ENCODE measurements at regions not wholly inside any gene's neighbourhood (a gene's known extent, or its start where the extent isn't known, plus 50 kb on each side); places are given as distances from the start of the nearest gene placed in this dataset.

- Histone ChIP-seq H2BK120ac (ENCODE audit: low read depth, low read length) (no peak overlapping the region), H3K18ac (ENCODE audit: low read length) (no peak overlapping the region), H3K9me3 (replicated peaks in 1 of 2; ENCODE audit: control insufficient read depth in 2 of 2, insufficient read depth in 1 of 2, low read depth in 1 of 2, low read length in 2 of 2) (no peaks in the 10 kb centered on the region), H3K27ac (replicated peaks; ENCODE audit: low read length) (no peak overlapping the region), H2BK15ac (ENCODE audit: low read length) (no peak overlapping the region), H2AFZ (ENCODE audit: low read length) (no peak overlapping the region), H3K9ac (ENCODE audit: low read depth, low read length, poor library complexity) (no peak overlapping the region), H4K91ac (ENCODE audit: low read depth, low read length, poor library complexity) (no peak overlapping the region), H3K27me3 (ENCODE audit: control insufficient read depth in 3 of 3, insufficient read depth in 3 of 3, low read depth in 1 of 3, low read length in 3 of 3) (no peaks in the 10 kb centered on the region), H2AK5ac (ENCODE audit: low read depth, low read length) (no peak overlapping the region), H3K4me2 (ENCODE audit: insufficient read depth, low read length, poor library complexity, severe bottlenecking) (no peak overlapping the region), H3K36me3 (replicated peaks in 1 of 2; ENCODE audit: control insufficient read depth in 2 of 2, insufficient read depth in 2 of 2, low read length in 2 of 2) (no peaks in the 10 kb centered on the region), H3K4ac (ENCODE audit: low read length) (no peak overlapping the region), H3K79me1 (ENCODE audit: low read depth, low read length) (no peaks in the 10 kb centered on the region), H4K8ac (ENCODE audit: low read depth, low read length) (no peak overlapping the region), H2BK12ac (ENCODE audit: low read length) (no peak overlapping the region), H3K23ac (ENCODE audit: low read depth, low read length, poor library complexity) (no peak overlapping the region), H2BK5ac (ENCODE audit: low read length) (no peak overlapping the region), H3K14ac (ENCODE audit: low read length) (no peak overlapping the region), H3K4me1 (ENCODE audit: control insufficient read depth in 2 of 2, insufficient read depth in 1 of 2, low read depth in 1 of 2, low read length in 2 of 2) (peaks cover 0 to 3% of the 10 kb centered on the region in 2 donors), H3K4me3 (ENCODE audit: low read length in 2 of 2) (no peak overlapping the region)
- no CpG with 5 or more reads among the region's 3 CpGs for WGBS, 2 donors (ENCODE audit: extremely low coverage in 2 of 2, insufficient read length in 2 of 2, insufficient replicate concordance in 1 of 2)
- no peak for DNase-seq (ENCODE audit: low spot score)
Measured at GRCh38 chr7:84568781-84569180, 374.2 kb upstream of the SEMA3A start.

- H3K14ac ChIP-seq (ENCODE audit: low read length): no peak overlapping the region
- WGBS, 2 donors (ENCODE audit: extremely low coverage in 2 of 2, insufficient read length in 2 of 2, insufficient replicate concordance in 1 of 2): no CpG with 5 or more reads among the region's 2 CpGs
Measured at GRCh38 chr7:84565345-84566074, 370.9 kb upstream of the SEMA3A start.

GRCh38 chr7:84553711-84554110, 359.1 kb upstream of the SEMA3A start:
- no peak overlapping the region for H2BK12ac ChIP-seq (ENCODE audit: low read length)
- H3K18ac ChIP-seq (ENCODE audit: low read length): no peak overlapping the region
- no peak overlapping the region for H3K4ac ChIP-seq (ENCODE audit: low read length)
- peaks cover 0 to 12% of the 10 kb centered on the region in 2 donors for H3K9me3 ChIP-seq (replicated peaks in 1 of 2; ENCODE audit: control insufficient read depth in 2 of 2, insufficient read depth in 1 of 2, low read depth in 1 of 2, low read length in 2 of 2)
- H4K8ac ChIP-seq (ENCODE audit: low read depth, low read length): no peak overlapping the region
- no peak overlapping the region for H2AK5ac ChIP-seq (ENCODE audit: low read depth, low read length)
- peaks cover 1 to 5% of the 10 kb centered on the region in 2 donors for H3K4me1 ChIP-seq (ENCODE audit: control insufficient read depth in 2 of 2, insufficient read depth in 1 of 2, low read depth in 1 of 2, low read length in 2 of 2)
- H4K91ac ChIP-seq (ENCODE audit: low read depth, low read length, poor library complexity): no peak overlapping the region
- no peak overlapping the region for H2AFZ ChIP-seq (ENCODE audit: low read length)
- no peaks in the 10 kb centered on the region for H3K79me1 ChIP-seq (ENCODE audit: low read depth, low read length)
- no peak overlapping the region for H3K27ac ChIP-seq (replicated peaks; ENCODE audit: low read length)
- no peak overlapping the region for H3K4me2 ChIP-seq (ENCODE audit: insufficient read depth, low read length, poor library complexity, severe bottlenecking)
- no peaks in the 10 kb centered on the region for H3K27me3 ChIP-seq (ENCODE audit: control insufficient read depth in 3 of 3, insufficient read depth in 3 of 3, low read depth in 1 of 3, low read length in 3 of 3)
- H3K4me3 ChIP-seq (ENCODE audit: low read length in 2 of 2): no peak overlapping the region
- H2BK5ac ChIP-seq (ENCODE audit: low read length): no peak overlapping the region
- DNase-seq (ENCODE audit: low spot score): no peak
- no peak overlapping the region for H3K9ac ChIP-seq (ENCODE audit: low read depth, low read length, poor library complexity)
- H3K36me3 ChIP-seq (replicated peaks in 1 of 2; ENCODE audit: control insufficient read depth in 2 of 2, insufficient read depth in 2 of 2, low read length in 2 of 2): no peaks in the 10 kb centered on the region
- no peak overlapping the region for H2BK120ac ChIP-seq (ENCODE audit: low read depth, low read length)
- no peak overlapping the region for H3K14ac ChIP-seq (ENCODE audit: low read length)
- H2BK15ac ChIP-seq (ENCODE audit: low read length): no peak overlapping the region
- H3K23ac ChIP-seq (ENCODE audit: low read depth, low read length, poor library complexity): no peak overlapping the region

More at GRCh38 chr7:84565345-84566074, 370.9 kb upstream of the SEMA3A start:
- Histone ChIP-seq H3K27ac (replicated peaks; ENCODE audit: low read length) (no peak overlapping the region), H3K27me3 (ENCODE audit: control insufficient read depth in 3 of 3, insufficient read depth in 3 of 3, low read depth in 1 of 3, low read length in 3 of 3) (no peaks in the 10 kb centered on the region), H2AK5ac (ENCODE audit: low read depth, low read length) (no peak overlapping the region), H3K4ac (ENCODE audit: low read length) (no peak overlapping the region), H3K36me3 (replicated peaks in 1 of 2; ENCODE audit: control insufficient read depth in 2 of 2, insufficient read depth in 2 of 2, low read length in 2 of 2) (no peaks in the 10 kb centered on the region), H3K79me1 (ENCODE audit: low read depth, low read length) (no peaks in the 10 kb centered on the region), H3K23ac (ENCODE audit: low read depth, low read length, poor library complexity) (no peak overlapping the region), H4K91ac (ENCODE audit: low read depth, low read length, poor library complexity) (no peak overlapping the region), H2BK120ac (ENCODE audit: low read depth, low read length) (no peak overlapping the region), H3K9ac (ENCODE audit: low read depth, low read length, poor library complexity) (no peak overlapping the region), H3K4me1 (ENCODE audit: control insufficient read depth in 2 of 2, insufficient read depth in 1 of 2, low read depth in 1 of 2, low read length in 2 of 2) (peaks cover 0 to 3% of the 10 kb centered on the region in 2 donors), H2BK15ac (ENCODE audit: low read length) (no peak overlapping the region), H3K9me3 (replicated peaks in 1 of 2; ENCODE audit: control insufficient read depth in 2 of 2, insufficient read depth in 1 of 2, low read depth in 1 of 2, low read length in 2 of 2) (peaks cover 0 to under 1% of the 10 kb centered on the region in 2 donors), H2BK12ac (ENCODE audit: low read length) (no peak overlapping the region), H3K4me3 (ENCODE audit: low read length in 2 of 2) (no peak overlapping the region), H3K4me2 (ENCODE audit: insufficient read depth, low read length, poor library complexity, severe bottlenecking) (no peak overlapping the region), H2BK5ac (ENCODE audit: low read length) (no peak overlapping the region), H2AFZ (ENCODE audit: low read length) (no peak overlapping the region), H3K18ac (ENCODE audit: low read length) (no peak overlapping the region), H4K8ac (ENCODE audit: low read depth, low read length) (no peak overlapping the region)
- no peak for DNase-seq (ENCODE audit: low spot score)

- Histone ChIP-seq H4K8ac (ENCODE audit: low read depth, low read length) (no peak overlapping the region), H3K23ac (ENCODE audit: low read depth, low read length, poor library complexity) (no peak overlapping the region), H3K36me3 (replicated peaks in 1 of 2; ENCODE audit: control insufficient read depth in 2 of 2, insufficient read depth in 2 of 2, low read length in 2 of 2) (no peaks in the 10 kb centered on the region), H2BK15ac (ENCODE audit: low read length) (no peak overlapping the region), H3K9me3 (replicated peaks in 1 of 2; ENCODE audit: control insufficient read depth in 2 of 2, insufficient read depth in 1 of 2, low read depth in 1 of 2, low read length in 2 of 2) (no peaks in the 10 kb centered on the region), H3K27ac (replicated peaks; ENCODE audit: low read length) (no peak overlapping the region), H3K27me3 (ENCODE audit: control insufficient read depth in 3 of 3, insufficient read depth in 3 of 3, low read depth in 1 of 3, low read length in 3 of 3) (no peaks in the 10 kb centered on the region), H2AK5ac (ENCODE audit: low read depth, low read length) (no peak overlapping the region), H4K91ac (ENCODE audit: low read depth, low read length, poor library complexity) (no peak overlapping the region), H3K4me3 (ENCODE audit: low read length in 2 of 2) (no peak overlapping the region), H3K4me1 (ENCODE audit: control insufficient read depth in 2 of 2, insufficient read depth in 1 of 2, low read depth in 1 of 2, low read length in 2 of 2) (peaks cover 3 to 7% of the 10 kb centered on the region in 2 donors), H3K4me2 (ENCODE audit: insufficient read depth, low read length, poor library complexity, severe bottlenecking) (no peak overlapping the region), H2AFZ (ENCODE audit: low read length) (peak overlapping the region; percentile 69), H2BK120ac (ENCODE audit: low read depth, low read length) (no peak overlapping the region), H3K79me1 (ENCODE audit: low read depth, low read length) (no peaks in the 10 kb centered on the region), H2BK5ac (ENCODE audit: low read length) (no peak overlapping the region), H3K14ac (ENCODE audit: low read length) (no peak overlapping the region), H2BK12ac (ENCODE audit: low read length) (no peak overlapping the region), H3K9ac (ENCODE audit: low read depth, low read length, poor library complexity) (no peak overlapping the region), H3K4ac (ENCODE audit: low read length) (no peak overlapping the region), H3K18ac (ENCODE audit: low read length) (no peak overlapping the region)
- WGBS, 2 donors (ENCODE audit: extremely low coverage in 2 of 2, insufficient read length in 2 of 2, insufficient replicate concordance in 1 of 2): no CpG with 5 or more reads among the region's 1 CpG
- DNase-seq (ENCODE audit: low spot score): no peak
Measured at GRCh38 chr7:84549409-84549808, 354.8 kb upstream of the SEMA3A start.

Measured in neuronal stem cell (in vitro differentiated cells).